CD4-positive, alpha-beta T cell (primary cell): ENCODE measurements at regions not wholly inside any gene's neighbourhood (a gene's known extent, or its start where the extent isn't known, plus 50 kb on each side); places are given as distances from the start of the nearest gene placed in this dataset.
"Not testable (repeated sequence)": the region's sequence is repeated elsewhere in the genome, so short reads cannot be mapped to it uniquely, and the experiment has no call there.

Experiments used
- ATAC-seq: fragments of 200-7000 bp; cut with Tn5 transposase; one replicate; pipeline ENCODE4 v1.10.0; 2022; ENCODE audit warnings: mild to moderate bottlenecking; ENCODE audit not compliant: poor library complexity
- CTCF ChIA-PET: fragments of 350-600 bp; sonication (Branson Sonifier 250); formaldehyde crosslinking; loops from one replicate; lab custom pipeline; 2021; ENCODE audit warnings: antibody characterized with exemption, inconsistent platforms; lab: Charles Lee
- POLR2A ChIA-PET: fragments of 350-600 bp; sonication (Branson Sonifier 250); formaldehyde crosslinking; loops from one replicate; lab custom pipeline; 2021; ENCODE audit warnings: antibody characterized with exemption, inconsistent platforms; lab: Charles Lee
- DNase-seq, 14 experiments: peaks; one replicate each; pipeline ENCODE4 v3.0.0-alpha.2; 2013 to 2020; ENCODE audit warnings: mixed read lengths in 2 of 14
- H3K27ac ChIP-seq, 2 donors: one replicate each; pipeline versions ENCODE4 v1.5.1 to v1.7.0; 2013; ENCODE audit warnings: low read length in 2 of 2, low read depth in 1 of 2, mild to moderate bottlenecking in 1 of 2
- H3K27me3 ChIP-seq, 2 experiments: 1 replicate in 1 of 2; 2 replicates in 1 of 2; pipeline versions ENCODE4 v1.6.1 to v1.7.0; 2013; ENCODE audit warnings: low read length in 2 of 2, control low read depth in 1 of 2, mild to moderate bottlenecking in 1 of 2, moderate library complexity in 1 of 2; ENCODE audit not compliant: insufficient read depth in 2 of 2, control insufficient read depth in 1 of 2
- H3K36me3 ChIP-seq: one replicate; pipeline ENCODE4 v1.6.1; 2013; ENCODE audit warnings: low read length, control low read depth; ENCODE audit not compliant: insufficient read depth
- H3K4me1 ChIP-seq: one replicate; pipeline ENCODE4 v1.6.1; 2013; ENCODE audit warnings: low read length, control low read depth; ENCODE audit not compliant: insufficient read depth
- H3K4me3 ChIP-seq: one replicate; pipeline ENCODE4 v1.5.1; 2013; ENCODE audit warnings: mild to moderate bottlenecking, low read length, moderate library complexity
- H3K9me3 ChIP-seq, 2 experiments: 1 replicate in 1 of 2; 2 replicates in 1 of 2; pipeline versions ENCODE4 v1.6.1 to v1.7.0; 2013; ENCODE audit warnings: low read length in 2 of 2, mild to moderate bottlenecking in 2 of 2, control low read depth in 1 of 2, moderate library complexity in 1 of 2; ENCODE audit not compliant: control insufficient read depth in 1 of 2, insufficient read depth in 1 of 2
- H3K27ac Mint-ChIP-seq: one replicate; pipeline ENCODE4 v1.8.0; 2020; ENCODE audit warnings: mixed read lengths
- H3K27me3 Mint-ChIP-seq: one replicate; pipeline ENCODE4 v1.8.0; 2021; ENCODE audit warnings: mixed read lengths
- H3K36me3 Mint-ChIP-seq: one replicate; pipeline ENCODE4 v1.8.0; 2021; ENCODE audit warnings: low read depth, mixed read lengths
- H3K4me1 Mint-ChIP-seq: one replicate; pipeline ENCODE4 v1.8.0; 2021; ENCODE audit warnings: low read depth, mixed read lengths
- H3K4me3 Mint-ChIP-seq: one replicate; pipeline ENCODE4 v1.8.0; 2020; ENCODE audit warnings: mild to moderate bottlenecking, mixed read lengths
- H3K9me3 Mint-ChIP-seq: one replicate; pipeline ENCODE4 v1.8.0; 2020; ENCODE audit warnings: mixed read lengths
- intact Hi-C, 2 experiments: fragments of 100-400 bp; cut with DNase I in 1 of 2; cut with micrococcal nuclease in 1 of 2; formaldehyde crosslinking; loops; one replicate each; pipeline versions ENCODE4 v1.15.1 to v1.9.0; 2023 to 2025; cut with DNase I, micrococcal nuclease
- TF ChIP-seq, protein P1 (sequence below): fragments of 200-600 bp; IDR thresholded peaks from one replicate; pipeline ENCODE4 v1.8.0; 2022; ENCODE audit warnings: antibody characterized with exemption, mild to moderate bottlenecking

GRCh38 chr9:102631559-102631958 lies 363.6 kb upstream of the CYLC2 start:
- no peak overlapping the region for H3K4me3 ChIP-seq
- peaks cover 0 to 7% of the 10 kb centered on the region in 2 experiments for H3K9me3 ChIP-seq
- H3K27me3 ChIP-seq: no peaks in the 10 kb centered on the region
- no peak for ATAC-seq
- H3K4me1 ChIP-seq: no peaks in the 10 kb centered on the region
- DNase-seq: no peak
- CTCF ChIA-PET: no interaction called here
- Mint-ChIP-seq H3K9me3 (peaks cover 18% of the 10 kb centered on the region), H3K27me3 (no peaks in the 10 kb centered on the region), H3K4me3 (no peak overlapping the region), H3K27ac (no peak overlapping the region), H3K36me3 (no peaks in the 10 kb centered on the region), H3K4me1 (no peaks in the 10 kb centered on the region)
- TF ChIP-seq, protein P1, sequence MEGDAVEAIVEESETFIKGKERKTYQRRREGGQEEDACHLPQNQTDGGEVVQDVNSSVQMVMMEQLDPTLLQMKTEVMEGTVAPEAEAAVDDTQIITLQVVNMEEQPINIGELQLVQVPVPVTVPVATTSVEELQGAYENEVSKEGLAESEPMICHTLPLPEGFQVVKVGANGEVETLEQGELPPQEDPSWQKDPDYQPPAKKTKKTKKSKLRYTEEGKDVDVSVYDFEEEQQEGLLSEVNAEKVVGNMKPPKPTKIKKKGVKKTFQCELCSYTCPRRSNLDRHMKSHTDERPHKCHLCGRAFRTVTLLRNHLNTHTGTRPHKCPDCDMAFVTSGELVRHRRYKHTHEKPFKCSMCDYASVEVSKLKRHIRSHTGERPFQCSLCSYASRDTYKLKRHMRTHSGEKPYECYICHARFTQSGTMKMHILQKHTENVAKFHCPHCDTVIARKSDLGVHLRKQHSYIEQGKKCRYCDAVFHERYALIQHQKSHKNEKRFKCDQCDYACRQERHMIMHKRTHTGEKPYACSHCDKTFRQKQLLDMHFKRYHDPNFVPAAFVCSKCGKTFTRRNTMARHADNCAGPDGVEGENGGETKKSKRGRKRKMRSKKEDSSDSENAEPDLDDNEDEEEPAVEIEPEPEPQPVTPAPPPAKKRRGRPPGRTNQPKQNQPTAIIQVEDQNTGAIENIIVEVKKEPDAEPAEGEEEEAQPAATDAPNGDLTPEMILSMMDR: no peak
- no peak overlapping the region for H3K27ac ChIP-seq
- intact Hi-C loops: no loop called here
- H3K36me3 ChIP-seq: no peaks in the 10 kb centered on the region
- POLR2A ChIA-PET: no interaction called here

DNA sequence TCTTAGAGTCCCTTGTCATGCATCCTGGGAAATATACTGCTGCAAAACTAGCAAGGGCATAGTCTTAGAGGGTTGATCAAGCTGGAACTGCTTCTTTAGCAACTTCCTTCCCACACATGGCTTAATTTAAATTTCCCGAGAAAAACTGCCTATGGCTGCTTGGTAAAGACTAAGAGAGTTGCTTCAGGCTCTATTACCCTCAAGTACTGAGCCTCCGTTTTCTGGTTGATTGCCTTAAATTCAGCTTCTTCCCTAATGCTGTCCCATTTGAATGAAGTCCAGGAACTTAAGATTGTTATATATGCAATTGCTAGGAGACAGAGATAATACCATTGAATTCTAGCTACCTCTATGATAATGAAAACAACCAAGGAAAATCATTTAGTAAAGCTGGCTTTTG lies 385.7 kb upstream of the CYLC2 start:
- H3K27me3 Mint-ChIP-seq: no peaks in the 10 kb centered on the region

GRCh38 chr9:102603198-102604195 lies 391.6 kb upstream of the CYLC2 start:
- H3K36me3 ChIP-seq, H3K27ac Mint-ChIP-seq, H3K4me3 Mint-ChIP-seq, H3K27me3 ChIP-seq, CTCF ChIA-PET, H3K4me1 Mint-ChIP-seq, H3K27me3 Mint-ChIP-seq, DNase-seq, H3K36me3 Mint-ChIP-seq, H3K4me3 ChIP-seq, H3K27ac ChIP-seq, POLR2A ChIA-PET, ATAC-seq, H3K4me1 ChIP-seq, intact Hi-C loops: not testable (repeated sequence)
- peaks cover 5 to 23% of the 10 kb centered on the region in 2 experiments for H3K9me3 ChIP-seq
- peaks cover 12% of the 10 kb centered on the region for H3K9me3 Mint-ChIP-seq

More for the DNA sequence above, 385.7 kb upstream of the CYLC2 start:
- H3K36me3 ChIP-seq: no peaks in the 10 kb centered on the region
- CTCF ChIA-PET: no interaction called here
- no peaks in the 10 kb centered on the region for H3K4me1 Mint-ChIP-seq
- H3K27me3 ChIP-seq: no peaks in the 10 kb centered on the region
- POLR2A ChIA-PET: no interaction called here
- peaks cover 8% of the 10 kb centered on the region for H3K9me3 Mint-ChIP-seq
- H3K27ac ChIP-seq: no peak overlapping the region
- TF ChIP-seq, protein P1: no peak
- H3K4me3 Mint-ChIP-seq: no peak overlapping the region
- H3K9me3 ChIP-seq: peaks cover 0 to 5% of the 10 kb centered on the region in 2 experiments
- ATAC-seq (no peak), DNase-seq (no peak)
- intact Hi-C loops: no loop called here
- H3K4me3 ChIP-seq: no peak overlapping the region
- H3K4me1 ChIP-seq: no peaks in the 10 kb centered on the region
- no peaks in the 10 kb centered on the region for H3K36me3 Mint-ChIP-seq
- H3K27ac Mint-ChIP-seq: no peak overlapping the region
